Ishikawa (cell line): ENCODE measurements at regions not wholly inside any gene's neighbourhood (a gene's known extent, or its start where the extent isn't known, plus 50 kb on each side); places are given as distances from the start of the nearest gene placed in this dataset.

Experiments used
- CEBPB ChIP-seq: IDR thresholded peaks from 2 replicates; pipeline ENCODE4 v1.6.1; 2012
- CREB1 ChIP-seq: IDR thresholded peaks from 2 replicates; pipeline ENCODE4 v1.6.1; 2012; ENCODE audit warnings: low read depth
- EGR1 ChIP-seq: IDR thresholded peaks from 2 replicates; pipeline ENCODE4 v1.6.1; 2012
- EP300 ChIP-seq: IDR thresholded peaks from 2 replicates; pipeline ENCODE4 v1.6.1; 2012; ENCODE audit warnings: borderline replicate concordance
- FOXM1 ChIP-seq: IDR thresholded peaks from 2 replicates; pipeline ENCODE4 v1.6.1; 2012; ENCODE audit warnings: low read depth, borderline replicate concordance
- NFIC ChIP-seq: IDR thresholded peaks from 2 replicates; pipeline ENCODE4 v1.6.1; 2012
- RAD21 ChIP-seq: IDR thresholded peaks from 2 replicates; pipeline ENCODE4 v1.6.1; 2012; ENCODE audit warnings: low read depth
- TAF1 ChIP-seq: IDR thresholded peaks from 2 replicates; pipeline ENCODE4 v1.6.1; 2012; ENCODE audit warnings: low read depth, mild to moderate bottlenecking
- TCF12 ChIP-seq: IDR thresholded peaks from 2 replicates; pipeline ENCODE4 v1.6.1; 2012; ENCODE audit warnings: low read depth
- TEAD4 ChIP-seq: IDR thresholded peaks from 2 replicates; pipeline ENCODE4 v1.6.1; 2012
- YY1 ChIP-seq: IDR thresholded peaks from 2 replicates; pipeline ENCODE4 v1.6.1; 2012; ENCODE audit warnings: low read depth
- ZBTB7A ChIP-seq: IDR thresholded peaks from 2 replicates; pipeline ENCODE4 v1.6.1; 2012; ENCODE audit warnings: low read depth
- TF ChIP-seq, protein P1 (sequence below): IDR thresholded peaks from 2 replicates; pipeline ENCODE4 v1.6.1; 2012; ENCODE audit warnings: low read depth, mild to moderate bottlenecking
- TF ChIP-seq, protein P2 (sequence below): IDR thresholded peaks from 2 replicates; pipeline ENCODE4 v1.6.1; 2012
- TF ChIP-seq, protein P3 (sequence below): IDR thresholded peaks from 2 replicates; pipeline ENCODE4 v1.6.1; 2012

DNA sequence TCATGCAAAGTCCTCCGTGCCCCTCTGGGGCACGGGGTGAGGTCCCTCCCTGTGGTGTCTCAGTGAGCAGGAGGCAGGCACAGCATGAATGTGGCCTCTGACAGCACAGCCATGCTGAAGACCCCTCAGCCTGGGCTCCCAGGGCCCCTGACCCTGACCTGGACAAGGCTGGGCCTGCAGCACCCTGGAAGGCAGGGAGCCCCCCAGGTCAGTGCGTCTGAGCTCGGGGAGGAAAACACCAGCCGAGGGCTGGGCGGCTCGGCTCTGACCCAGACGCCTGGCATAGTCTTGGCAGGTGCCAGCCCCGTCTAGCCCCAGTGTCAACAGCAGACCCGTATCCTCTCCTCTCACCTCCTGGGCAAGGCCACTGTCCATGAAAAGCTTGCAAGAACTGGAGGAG lies 1276.6 kb downstream of the BRD1 start:
- TF ChIP-seq, protein P1, sequence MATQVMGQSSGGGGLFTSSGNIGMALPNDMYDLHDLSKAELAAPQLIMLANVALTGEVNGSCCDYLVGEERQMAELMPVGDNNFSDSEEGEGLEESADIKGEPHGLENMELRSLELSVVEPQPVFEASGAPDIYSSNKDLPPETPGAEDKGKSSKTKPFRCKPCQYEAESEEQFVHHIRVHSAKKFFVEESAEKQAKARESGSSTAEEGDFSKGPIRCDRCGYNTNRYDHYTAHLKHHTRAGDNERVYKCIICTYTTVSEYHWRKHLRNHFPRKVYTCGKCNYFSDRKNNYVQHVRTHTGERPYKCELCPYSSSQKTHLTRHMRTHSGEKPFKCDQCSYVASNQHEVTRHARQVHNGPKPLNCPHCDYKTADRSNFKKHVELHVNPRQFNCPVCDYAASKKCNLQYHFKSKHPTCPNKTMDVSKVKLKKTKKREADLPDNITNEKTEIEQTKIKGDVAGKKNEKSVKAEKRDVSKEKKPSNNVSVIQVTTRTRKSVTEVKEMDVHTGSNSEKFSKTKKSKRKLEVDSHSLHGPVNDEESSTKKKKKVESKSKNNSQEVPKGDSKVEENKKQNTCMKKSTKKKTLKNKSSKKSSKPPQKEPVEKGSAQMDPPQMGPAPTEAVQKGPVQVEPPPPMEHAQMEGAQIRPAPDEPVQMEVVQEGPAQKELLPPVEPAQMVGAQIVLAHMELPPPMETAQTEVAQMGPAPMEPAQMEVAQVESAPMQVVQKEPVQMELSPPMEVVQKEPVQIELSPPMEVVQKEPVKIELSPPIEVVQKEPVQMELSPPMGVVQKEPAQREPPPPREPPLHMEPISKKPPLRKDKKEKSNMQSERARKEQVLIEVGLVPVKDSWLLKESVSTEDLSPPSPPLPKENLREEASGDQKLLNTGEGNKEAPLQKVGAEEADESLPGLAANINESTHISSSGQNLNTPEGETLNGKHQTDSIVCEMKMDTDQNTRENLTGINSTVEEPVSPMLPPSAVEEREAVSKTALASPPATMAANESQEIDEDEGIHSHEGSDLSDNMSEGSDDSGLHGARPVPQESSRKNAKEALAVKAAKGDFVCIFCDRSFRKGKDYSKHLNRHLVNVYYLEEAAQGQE, result no peak
- TF ChIP-seq, protein P2, sequence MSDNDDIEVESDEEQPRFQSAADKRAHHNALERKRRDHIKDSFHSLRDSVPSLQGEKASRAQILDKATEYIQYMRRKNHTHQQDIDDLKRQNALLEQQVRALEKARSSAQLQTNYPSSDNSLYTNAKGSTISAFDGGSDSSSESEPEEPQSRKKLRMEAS, result no peak
- no peak for TF ChIP-seq EP300
- no peak for TF ChIP-seq CEBPB
- TF ChIP-seq ZBTB7A, result no peak

DNA sequence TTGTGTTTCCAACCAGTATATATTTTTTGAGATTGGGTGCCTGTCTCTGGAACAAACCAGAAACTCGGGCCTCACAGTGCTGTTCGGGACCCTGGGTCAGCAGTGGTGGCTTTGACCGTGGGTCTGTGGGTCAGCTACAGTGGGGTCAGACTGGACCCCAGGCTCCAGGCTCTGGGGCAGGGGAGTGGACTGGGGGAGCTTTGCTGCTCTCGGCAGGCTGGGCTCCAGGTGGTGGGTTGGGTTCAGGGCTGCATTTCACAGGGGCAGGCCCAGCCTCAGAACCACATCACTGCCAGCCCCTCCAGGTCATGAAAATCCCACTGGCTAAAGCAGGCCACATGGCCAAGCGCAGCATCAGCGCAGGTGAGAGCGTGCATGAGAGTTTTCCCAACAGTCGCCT lies 1279.3 kb downstream of the BRD1 start:
- TF ChIP-seq TCF12 (no peak), EP300 (no peak), NFIC (no peak), FOXM1 (no peak), CREB1 (no peak), CEBPB (no peak), TEAD4 (no peak), RAD21 (no peak), ZBTB7A (no peak), YY1 (no peak), EGR1 (no peak), TAF1 (no peak)
- TF ChIP-seq, protein P3, sequence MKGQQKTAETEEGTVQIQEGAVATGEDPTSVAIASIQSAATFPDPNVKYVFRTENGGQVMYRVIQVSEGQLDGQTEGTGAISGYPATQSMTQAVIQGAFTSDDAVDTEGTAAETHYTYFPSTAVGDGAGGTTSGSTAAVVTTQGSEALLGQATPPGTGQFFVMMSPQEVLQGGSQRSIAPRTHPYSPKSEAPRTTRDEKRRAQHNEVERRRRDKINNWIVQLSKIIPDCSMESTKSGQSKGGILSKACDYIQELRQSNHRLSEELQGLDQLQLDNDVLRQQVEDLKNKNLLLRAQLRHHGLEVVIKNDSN, result no peak
- TF ChIP-seq, protein P1, result no peak
- TF ChIP-seq, protein P2, result no peak

DNA sequence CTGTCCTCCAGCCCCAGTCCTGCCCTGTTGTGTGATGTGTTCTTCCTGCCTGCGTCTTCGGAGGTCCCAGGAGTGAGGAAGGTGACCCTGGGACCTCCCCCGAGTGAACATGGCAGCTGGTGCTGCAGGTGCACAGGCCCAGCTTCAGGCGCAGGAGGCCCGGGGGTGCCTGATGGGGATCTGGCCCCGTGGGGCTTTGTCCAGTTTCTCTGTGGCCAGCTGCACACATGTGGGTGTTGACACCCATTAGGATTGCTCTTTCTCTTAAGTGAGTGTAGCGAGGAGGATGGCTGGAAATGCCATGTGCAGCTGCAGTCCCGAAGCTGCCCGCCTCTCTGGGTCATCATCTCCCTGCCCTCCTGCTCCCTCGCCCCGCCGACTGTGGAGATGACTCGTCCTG lies 1279.7 kb downstream of the BRD1 start:
- TF ChIP-seq CEBPB (no peak), ZBTB7A (no peak), TAF1 (no peak), FOXM1 (no peak), NFIC (no peak), CREB1 (no peak), EGR1 (no peak), TEAD4 (no peak), YY1 (no peak), RAD21 (no peak), TCF12 (no peak), EP300 (no peak)
- TF ChIP-seq, protein P2, result no peak
- TF ChIP-seq, protein P1, result no peak
- TF ChIP-seq, protein P3, result no peak

DNA sequence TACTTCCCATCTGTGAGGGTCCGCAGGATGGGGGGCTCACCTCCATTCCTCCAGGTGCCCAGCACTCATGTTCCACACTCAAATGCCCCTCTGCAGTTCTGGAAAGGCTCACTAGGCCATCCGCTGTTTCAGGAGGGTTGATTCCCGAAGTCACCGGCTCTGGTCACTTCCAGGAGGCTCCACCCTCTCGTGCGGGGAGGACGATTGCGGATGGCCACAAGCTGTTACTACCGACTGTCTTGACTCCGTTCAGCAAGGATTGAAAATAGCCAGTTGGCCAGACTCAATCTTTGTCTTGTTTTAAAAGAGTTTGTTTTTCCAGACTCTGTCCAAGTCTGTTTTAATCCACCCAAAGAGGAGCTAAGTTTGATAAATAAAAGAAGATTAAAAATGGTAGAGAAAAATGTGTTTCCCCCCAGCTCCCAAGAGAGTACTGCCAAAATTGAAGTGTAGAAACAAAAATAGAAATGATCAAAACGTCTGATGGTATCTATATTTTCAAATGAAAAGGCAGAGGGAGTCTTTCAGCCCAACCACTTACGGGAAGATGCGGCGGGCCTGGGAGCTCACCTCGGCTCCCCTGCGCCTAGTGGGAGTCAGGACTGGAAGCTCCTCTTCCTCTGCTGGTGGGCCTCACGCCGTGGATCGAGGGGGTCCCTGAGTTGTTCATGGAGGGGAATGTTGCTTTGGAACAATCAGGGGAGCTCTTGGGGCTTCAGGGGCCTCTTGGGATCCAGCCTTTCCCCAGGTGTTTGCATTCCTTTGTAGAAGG lies 1280.8 kb downstream of the BRD1 start:
- TF ChIP-seq FOXM1 (no peak), EP300 (no peak), TCF12 (no peak), TEAD4 (no peak), CEBPB (no peak), CREB1 (no peak), ZBTB7A (no peak), TAF1 (no peak), EGR1 (no peak), NFIC (no peak), RAD21 (no peak), YY1 (no peak)
- TF ChIP-seq, protein P2, result no peak
- TF ChIP-seq, protein P3, result no peak
- TF ChIP-seq, protein P1, result no peak
